IMR-90 (cell line): ENCODE measurements at regions not wholly inside any gene's neighbourhood (a gene's known extent, or its start where the extent isn't known, plus 50 kb on each side); places are given as distances from the start of the nearest gene placed in this dataset.

ENCODE experiments used
- ATAC-seq: fragments of 200-7000 bp; cut with Tn5 transposase; 2 replicates; pipeline ENCODE4 v1.9.1; 2020; ENCODE audit warnings: low read depth, mild to moderate bottlenecking, moderate library complexity
- BruUV-seq: library from RNA; stranded (reverse); fragments of 400-500 nt; replicated peaks from 2 replicates; lab custom pipeline; 2021; lab: Mats Ljungman, UMichigan
- CTCF ChIA-PET: fragments of 300-600 bp; formaldehyde crosslinking; extraction: SDS; loops from one replicate; lab custom pipeline; 2021; ENCODE audit warnings: antibody characterized with exemption; lab: Yijun Ruan, JAX
- POLR2A ChIA-PET: fragments of 300-600 bp; sonication (Branson Sonifier 250); formaldehyde crosslinking; loops from one replicate; lab custom pipeline; 2022; ENCODE audit warnings: antibody characterized with exemption; ENCODE audit not compliant: unreplicated experiment; lab: Charles Lee
- DNase-seq: peaks from one replicate; pipeline ENCODE4 v3.0.0; 2013
- H2AFZ ChIP-seq: replicated peaks from 2 replicates; pipeline ENCODE3; 2013; ENCODE audit warnings: low read length, mild to moderate bottlenecking; ENCODE audit not compliant: poor library complexity
- H2AK5ac ChIP-seq: 2 replicates; pipeline ENCODE4 v1.6.1; 2013; ENCODE audit warnings: low read depth, low read length, inconsistent platforms
- H2AK9ac ChIP-seq: replicated peaks from 2 replicates; pipeline ENCODE3; 2013; ENCODE audit warnings: mild to moderate bottlenecking, low read depth, low read length, moderate library complexity; ENCODE audit not compliant: poor library complexity
- H2BK120ac ChIP-seq: 2 replicates; pipeline ENCODE4 v1.6.1; 2013; ENCODE audit warnings: low read depth, low read length, inconsistent platforms
- H2BK15ac ChIP-seq: 3 replicates; pipeline ENCODE4 v1.6.1; 2013; ENCODE audit warnings: low read depth, low read length, inconsistent platforms
- H2BK20ac ChIP-seq: 2 replicates; pipeline ENCODE4 v1.6.1; 2013; ENCODE audit warnings: low read depth, mild to moderate bottlenecking, inconsistent platforms, low read length, moderate library complexity
- H2BK5ac ChIP-seq: 2 replicates; pipeline ENCODE4 v1.6.1; 2013; ENCODE audit warnings: mild to moderate bottlenecking, low read depth, low read length, inconsistent platforms; ENCODE audit not compliant: poor library complexity, severe bottlenecking
- H3K14ac ChIP-seq: replicated peaks from 2 replicates; pipeline ENCODE4 v1.6.1; 2013; ENCODE audit warnings: low read depth, low read length, inconsistent platforms
- H3K18ac ChIP-seq: 2 replicates; pipeline ENCODE4 v1.6.1; 2013; ENCODE audit warnings: low read depth, low read length, control low read depth
- H3K23ac ChIP-seq: 2 replicates; pipeline ENCODE4 v1.6.1; 2013; ENCODE audit warnings: low read depth, low read length, inconsistent platforms
- H3K27ac ChIP-seq: 2 replicates; pipeline ENCODE4 v1.5.1; 2013; ENCODE audit warnings: mild to moderate bottlenecking, control low read depth, low read length; ENCODE audit not compliant: insufficient read depth
- H3K27me3 ChIP-seq: 2 replicates; pipeline ENCODE4 v1.6.1; 2013; ENCODE audit warnings: low read length; ENCODE audit not compliant: control insufficient read depth, insufficient read depth
- H3K36me3 ChIP-seq: 2 replicates; pipeline ENCODE4 v1.6.1; 2013; ENCODE audit warnings: low read length, mixed read lengths; ENCODE audit not compliant: control insufficient read depth, insufficient read depth
- H3K4ac ChIP-seq: 2 replicates; pipeline ENCODE4 v1.6.1; 2013; ENCODE audit warnings: low read depth, low read length, inconsistent platforms
- H3K4me1 ChIP-seq: 2 replicates; pipeline ENCODE4 v1.6.1; 2013; ENCODE audit warnings: low read length, mixed read lengths; ENCODE audit not compliant: control insufficient read depth, insufficient read depth
- H3K4me2 ChIP-seq: 2 replicates; pipeline ENCODE4 v1.6.1; 2013; ENCODE audit warnings: low read depth, mild to moderate bottlenecking, control low read depth, low read length, moderate library complexity
- H3K4me3 ChIP-seq: 2 replicates; pipeline ENCODE4 v1.5.1; 2013; ENCODE audit warnings: low read depth, mild to moderate bottlenecking, control low read depth, low read length, moderate library complexity; ENCODE audit not compliant: insufficient read depth
- H3K56ac ChIP-seq: 2 replicates; pipeline ENCODE4 v1.6.1; 2013; ENCODE audit warnings: low read length, inconsistent platforms; ENCODE audit not compliant: insufficient read depth; ENCODE audit errors: extremely low read depth
- H3K79me1 ChIP-seq, 2 experiments: 2 replicates each; pipeline ENCODE4 v1.6.1; 2013; ENCODE audit warnings: low read length in 2 of 2, inconsistent platforms in 1 of 2, low read depth in 1 of 2
- H3K9ac ChIP-seq: 2 replicates; pipeline ENCODE4 v1.6.1; 2013; ENCODE audit warnings: low read depth, low read length, control low read depth
- H3K9me1 ChIP-seq: 2 replicates; pipeline ENCODE4 v1.6.1; 2013; ENCODE audit warnings: low read length, inconsistent platforms; ENCODE audit not compliant: insufficient read depth
- H3K9me3 ChIP-seq: 2 replicates; pipeline ENCODE4 v1.6.1; 2013; ENCODE audit warnings: low read length; ENCODE audit not compliant: control insufficient read depth, insufficient read depth
- H4K20me1 ChIP-seq: 2 replicates; pipeline ENCODE4 v1.6.1; 2013; ENCODE audit warnings: low read length, inconsistent platforms; ENCODE audit not compliant: insufficient read depth
- H4K5ac ChIP-seq: 2 replicates; pipeline ENCODE4 v1.6.1; 2013; ENCODE audit warnings: mild to moderate bottlenecking, low read depth, low read length, control low read depth
- H4K8ac ChIP-seq, 2 experiments: 2 replicates each; pipeline ENCODE4 v1.6.1; 2013; ENCODE audit warnings: low read depth in 2 of 2, low read length in 2 of 2, control low read depth in 1 of 2, inconsistent platforms in 1 of 2
- H4K91ac ChIP-seq: 2 replicates; pipeline ENCODE4 v1.6.1; 2013; ENCODE audit warnings: low read depth, low read length, inconsistent platforms; ENCODE audit not compliant: insufficient read depth
- BHLHE40 ChIP-seq: fragments of 150-350 bp; IDR thresholded peaks from 2 replicates; pipeline ENCODE4 v1.6.1; 2016; ENCODE audit warnings: mild to moderate bottlenecking, low read depth, low read length
- CEBPB ChIP-seq: IDR thresholded peaks from 2 replicates; pipeline ENCODE4 v1.6.1; 2012; ENCODE audit warnings: low read depth, low read length, improper control_type of control experiment
- CHD1 ChIP-seq: IDR thresholded peaks from 2 replicates; pipeline ENCODE4 v1.6.1; 2012; ENCODE audit warnings: low read depth, low read length, improper control_type of control experiment
- CTCF ChIP-seq: conservative IDR thresholded peaks from 2 replicates; pipeline ENCODE4 v1.5.1; 2012; ENCODE audit warnings: mild to moderate bottlenecking, low read depth, low read length, improper control_type of control experiment
- FOS ChIP-seq: fragments of 150-350 bp; IDR thresholded peaks from 2 replicates; pipeline ENCODE4 v1.6.1; 2016; ENCODE audit warnings: low read depth, low read length
- MAFK ChIP-seq: IDR thresholded peaks from 2 replicates; pipeline ENCODE4 v1.6.1; 2012; ENCODE audit warnings: low read depth, low read length, improper control_type of control experiment
- MAZ ChIP-seq: IDR thresholded peaks from 2 replicates; pipeline ENCODE4 v1.6.1; 2012; ENCODE audit warnings: low read depth, mild to moderate bottlenecking, low read length, improper control_type of control experiment, moderate library complexity, borderline replicate concordance
- MXI1 ChIP-seq: IDR thresholded peaks from 2 replicates; pipeline ENCODE4 v1.6.1; 2012; ENCODE audit warnings: low read depth, mild to moderate bottlenecking, low read length, moderate library complexity, borderline replicate concordance
- NFE2L2 ChIP-seq: fragments of 150-350 bp; IDR thresholded peaks from 2 replicates; pipeline ENCODE4 v1.6.1; 2016; ENCODE audit warnings: low read depth, mild to moderate bottlenecking, low read length
- POLR2A ChIP-seq: IDR thresholded peaks from 2 replicates; pipeline ENCODE4 v1.6.1; 2012; ENCODE audit warnings: mild to moderate bottlenecking, low read depth, low read length
- RAD21 ChIP-seq: IDR thresholded peaks from 2 replicates; pipeline ENCODE4 v1.6.1; 2012; ENCODE audit warnings: low read length, improper control_type of control experiment
- RCOR1 ChIP-seq: IDR thresholded peaks from 2 replicates; pipeline ENCODE4 v1.6.1; 2012; ENCODE audit warnings: mild to moderate bottlenecking, low read length, improper control_type of control experiment; ENCODE audit not compliant: insufficient replicate concordance
- RFX5 ChIP-seq: IDR thresholded peaks from 2 replicates; pipeline ENCODE4 v1.8.0; 2012; ENCODE audit warnings: low read depth, mild to moderate bottlenecking, low read length, moderate library complexity
- SMC3 ChIP-seq: fragments of 150-350 bp; IDR thresholded peaks from 2 replicates; pipeline ENCODE4 v1.6.1; 2016; ENCODE audit warnings: low read depth, mild to moderate bottlenecking, antibody characterized with exemption, low read length, moderate library complexity
- USF2 ChIP-seq: fragments of 150-350 bp; IDR thresholded peaks from 2 replicates; pipeline ENCODE4 v1.6.1; 2017; ENCODE audit warnings: mild to moderate bottlenecking, antibody characterized with exemption, low read length, low read depth
- WGBS, 2 experiments: methylation state at CpG; one replicate each; pipeline versions ENCODE4 v1.1.5 to v1.1.7; 2013; ENCODE audit warnings: missing lambda C conversion rate in 2 of 2; ENCODE audit not compliant: insufficient read length in 1 of 2; ENCODE audit errors: extremely low coverage in 2 of 2; 5-methylcytosine and 5-hydroxymethylcytosine counted together
- dilution Hi-C: fragments of 300-500 bp; cut with HindIII; formaldehyde crosslinking; loops from one replicate; pipeline ENCODE4 v1.14.3; 2018; ENCODE audit warnings: low sequenced_read_pairs; ENCODE audit not compliant: unreplicated experiment
- in situ Hi-C: fragments of 300-500 bp; cut with MboI; formaldehyde crosslinking; loops from 3 replicates; pipeline ENCODE4 v1.14.3; 2019; ENCODE audit warnings: low sequenced_read_pairs, inconsistent platforms, mixed read lengths
- intact Hi-C: fragments of 100-400 bp; cut with micrococcal nuclease; formaldehyde crosslinking; loops from 2 replicates; pipeline ENCODE4 v1.10.0; 2022
- TF ChIP-seq, protein P1 (sequence below): fragments of 150-350 bp; IDR thresholded peaks from 2 replicates; pipeline ENCODE4 v1.6.1; 2016; ENCODE audit warnings: low read depth, mild to moderate bottlenecking, low read length, moderate library complexity, borderline replicate concordance

GRCh38 chr2:36294316-36294721 lies 61.3 kb upstream of the CRIM1 start:
- H3K56ac ChIP-seq, result no peak overlapping the region
- no peaks in the 10 kb centered on the region for H3K4me1 ChIP-seq
- no peak overlapping the region for H3K23ac ChIP-seq
- H4K5ac ChIP-seq, result no peak overlapping the region
- H4K8ac ChIP-seq, result no peak overlapping the region
- H3K4me3 ChIP-seq, result no peak overlapping the region
- no peaks in the 10 kb centered on the region for H3K9me1 ChIP-seq
- H4K20me1 ChIP-seq, result no peaks in the 10 kb centered on the region
- no peak for TF ChIP-seq RAD21
- no peak for TF ChIP-seq RFX5
- no peak for TF ChIP-seq FOS
- TF ChIP-seq, protein P1, sequence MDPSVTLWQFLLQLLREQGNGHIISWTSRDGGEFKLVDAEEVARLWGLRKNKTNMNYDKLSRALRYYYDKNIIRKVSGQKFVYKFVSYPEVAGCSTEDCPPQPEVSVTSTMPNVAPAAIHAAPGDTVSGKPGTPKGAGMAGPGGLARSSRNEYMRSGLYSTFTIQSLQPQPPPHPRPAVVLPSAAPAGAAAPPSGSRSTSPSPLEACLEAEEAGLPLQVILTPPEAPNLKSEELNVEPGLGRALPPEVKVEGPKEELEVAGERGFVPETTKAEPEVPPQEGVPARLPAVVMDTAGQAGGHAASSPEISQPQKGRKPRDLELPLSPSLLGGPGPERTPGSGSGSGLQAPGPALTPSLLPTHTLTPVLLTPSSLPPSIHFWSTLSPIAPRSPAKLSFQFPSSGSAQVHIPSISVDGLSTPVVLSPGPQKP, result no peak
- no peak for TF ChIP-seq NFE2L2
- TF ChIP-seq MXI1, result no peak
- TF ChIP-seq CHD1, result no peak
- no peak for TF ChIP-seq RCOR1
- no peak for TF ChIP-seq SMC3
- TF ChIP-seq USF2, result no peak
- TF ChIP-seq POLR2A, result no peak
- no peak for TF ChIP-seq MAFK
- TF ChIP-seq CEBPB, result no peak
- TF ChIP-seq MAZ, result no peak
- no peak for TF ChIP-seq CTCF
- no peak for TF ChIP-seq BHLHE40
- ATAC-seq (no peak), DNase-seq (no peak)
- in situ Hi-C loops, result no loop called here
- no peak overlapping the region for H2AK5ac ChIP-seq
- no peaks in the 10 kb centered on the region for H3K79me1 ChIP-seq
- BruUV-seq, result no TSS peak
- no peak overlapping the region for H2AK9ac ChIP-seq
- no peak overlapping the region for H4K91ac ChIP-seq
- no peaks in the 10 kb centered on the region for H3K9me3 ChIP-seq
- H2BK5ac ChIP-seq, result no peak overlapping the region
- no peak overlapping the region for H3K4ac ChIP-seq
- ChIA-PET CTCF (interaction anchor here (1.1 to 1.2 kb wide), 2 partner anchors 15 to 27 kb away, joined by 3 read pairs; no protein-coding TSS in a partner anchor), POLR2A (interaction anchor here (0.5 kb wide), 1 partner anchor 27 kb away, joined by 5 read pairs; no protein-coding TSS in a partner anchor)
- H3K27me3 ChIP-seq, result peaks cover 3% of the 10 kb centered on the region; the same call in 1 of the 2 replicates
- intact Hi-C loops, result no loop called here
- WGBS, 2 experiments, result no CpG with 5 or more reads among the region's 3 CpGs
- no peak overlapping the region for H3K14ac ChIP-seq
- H3K18ac ChIP-seq, result no peak overlapping the region
- dilution Hi-C loops, result no loop called here
- H2BK120ac ChIP-seq, result no peak overlapping the region
- no peaks in the 10 kb centered on the region for H3K36me3 ChIP-seq
- no peak overlapping the region for H2BK15ac ChIP-seq
- no peak overlapping the region for H3K4me2 ChIP-seq
- no peak overlapping the region for H2AFZ ChIP-seq
- H3K9ac ChIP-seq, result no peak overlapping the region
- H2BK20ac ChIP-seq, result no peak overlapping the region
- no peak overlapping the region for H3K27ac ChIP-seq
